HG03571 (cell line): ENCODE measurements at regions not wholly inside any gene's neighbourhood (a gene's known extent, or its start where the extent isn't known, plus 50 kb on each side); places are given as distances from the start of the nearest gene placed in this dataset.

ENCODE experiments used
- ATAC-seq: cut with Tn5 transposase; IDR thresholded peaks from one replicate; pipeline ENCODE4 v1.9.1; 2021; ENCODE audit not compliant: unreplicated experiment

DNA sequence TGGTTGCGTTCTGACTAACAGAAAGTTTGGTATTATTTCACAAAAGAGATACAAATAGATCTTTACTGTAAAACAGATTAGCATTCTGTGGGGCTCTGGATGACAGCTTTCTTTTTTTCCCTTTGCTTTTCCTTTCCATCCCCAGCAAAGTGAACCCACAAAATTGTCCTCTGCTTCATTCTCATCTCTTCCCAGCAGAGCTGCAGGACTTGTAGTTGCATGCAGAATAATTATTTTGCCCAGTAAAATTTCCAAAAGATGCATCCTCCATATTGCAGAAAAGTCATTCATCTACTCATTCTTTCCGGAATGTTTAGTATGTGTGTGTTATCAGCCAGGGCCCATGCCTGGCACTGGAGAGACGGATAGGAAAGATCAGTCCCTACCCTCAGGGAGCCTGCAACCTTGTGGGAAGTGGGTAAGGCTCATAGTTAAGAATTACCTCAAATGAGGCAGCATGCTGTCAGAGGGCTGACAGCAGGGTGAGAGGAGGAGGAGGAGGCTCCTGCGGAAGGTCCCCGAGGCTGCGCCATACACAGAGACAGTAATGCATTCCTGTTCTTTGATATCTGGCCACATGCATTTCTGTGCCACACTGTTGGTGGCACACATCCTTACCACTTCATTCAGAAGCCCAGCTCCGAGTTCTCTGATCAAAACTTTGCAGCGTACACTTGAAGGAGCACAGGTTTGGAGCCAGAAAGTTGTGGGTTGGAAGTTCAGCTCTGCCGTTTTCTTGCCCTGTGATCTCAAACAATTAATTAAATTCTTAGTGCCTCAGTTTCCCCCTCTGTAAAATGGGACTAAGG is 225.4 kb downstream of the MYCN start:
- no peak for ATAC-seq

GRCh38 chr2:16162491-16163040 is 222.2 kb downstream of the MYCN start:
- no peak for ATAC-seq

DNA sequence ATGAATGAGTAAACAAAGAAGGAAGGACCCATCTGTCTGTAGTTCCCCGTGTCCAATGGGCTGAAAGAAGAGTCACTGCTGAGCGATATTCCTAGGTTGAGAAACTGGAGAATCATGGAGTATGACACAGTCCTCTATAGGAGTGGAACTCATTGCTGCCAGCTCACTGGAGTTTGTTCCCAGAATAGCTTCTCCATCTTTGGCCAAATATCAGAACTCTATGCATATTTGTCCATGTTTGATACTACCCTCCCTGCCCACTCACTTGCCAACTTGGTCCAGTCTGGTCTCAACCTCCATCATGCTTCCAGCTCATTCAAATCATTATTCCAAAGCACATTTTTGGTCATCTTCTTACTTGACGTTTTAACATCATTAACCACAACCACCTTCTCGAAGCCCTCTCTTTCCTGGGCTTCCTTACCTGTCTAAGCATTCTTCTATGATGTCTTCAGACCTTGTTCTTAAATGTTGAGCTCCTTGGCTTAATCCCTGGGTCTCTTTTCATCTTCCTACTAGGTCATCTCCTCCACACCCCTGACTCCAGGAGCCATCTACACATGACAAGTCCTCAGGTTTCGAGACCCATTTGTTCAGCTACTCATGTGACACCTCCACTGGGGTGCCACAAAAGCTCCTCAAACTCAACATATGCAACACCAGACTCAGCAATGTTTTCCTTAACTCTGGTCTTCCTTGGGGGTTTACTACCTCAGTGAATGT is 221.6 kb downstream of the MYCN start:
- no peak for ATAC-seq

GRCh38 chr2:16161085-16161565 is 220.8 kb downstream of the MYCN start:
- no peak for ATAC-seq

GRCh38 chr2:16160281-16161084 is 220.1 kb downstream of the MYCN start:
- no peak for ATAC-seq

GRCh38 chr2:16156411-16156810 is 216.1 kb downstream of the MYCN start:
- ATAC-seq: no peak

- ATAC-seq: no peak
These were observed 215.4 kb downstream of the MYCN start for GRCh38 chr2:16155766-16156165.

DNA sequence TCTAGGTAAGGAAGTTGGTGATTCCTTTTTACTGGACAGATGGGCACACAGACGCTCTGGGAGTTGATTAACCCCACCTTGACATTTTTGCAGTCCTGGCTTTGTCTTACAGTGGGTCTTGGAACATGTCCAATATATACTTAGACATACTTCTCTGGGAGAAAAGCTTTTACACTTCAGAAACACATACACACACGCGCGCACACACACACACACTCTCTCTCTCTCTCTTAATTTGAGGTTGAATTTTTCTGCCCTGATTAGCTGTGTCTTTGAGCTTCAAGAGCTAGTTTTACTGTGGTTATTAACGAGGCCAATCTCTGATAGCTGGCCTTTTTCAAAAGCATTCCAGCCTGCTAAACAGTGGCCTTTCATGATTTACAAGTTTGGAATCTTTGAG is 215.0 kb downstream of the MYCN start:
- ATAC-seq: no peak

DNA sequence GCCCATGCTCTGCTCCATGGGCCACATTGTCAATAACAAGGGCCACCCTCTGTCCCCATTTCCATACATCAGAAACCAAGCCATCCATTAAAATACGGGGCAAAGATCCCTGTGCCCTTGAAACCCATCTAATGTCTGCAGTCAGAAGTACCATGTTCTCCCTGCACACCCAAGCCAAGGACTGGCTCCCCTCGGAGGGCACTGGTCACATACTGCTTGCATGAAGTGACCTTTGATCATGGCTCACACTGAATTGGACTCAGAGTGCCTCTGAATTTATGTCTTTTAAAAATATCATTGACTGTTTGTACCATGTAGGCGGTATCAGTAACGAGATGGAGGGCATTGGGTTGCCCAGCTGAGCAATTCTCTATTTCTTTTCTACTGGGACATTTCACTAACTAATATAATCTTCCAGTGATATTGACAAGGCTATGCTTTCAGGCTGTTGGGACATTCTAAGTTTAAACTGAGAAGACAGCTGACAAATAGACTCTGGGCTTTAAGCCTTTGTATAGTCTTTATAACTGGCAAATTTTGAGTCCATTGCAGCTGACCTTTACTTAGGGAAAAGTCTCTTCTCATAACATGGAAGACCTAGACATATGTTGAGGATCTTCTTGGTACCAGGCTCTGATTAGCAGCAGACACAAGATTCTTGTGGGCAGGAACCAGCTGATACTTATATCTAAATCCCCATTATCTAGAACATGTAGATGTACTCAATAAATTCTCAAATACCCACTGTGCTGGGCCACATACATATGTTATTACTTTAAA is 214.3 kb downstream of the MYCN start:
- no peak for ATAC-seq

GRCh38 chr2:16154061-16154460 is 213.7 kb downstream of the MYCN start:
- ATAC-seq: no peak

- ATAC-seq: no peak
These were observed 213.3 kb downstream of the MYCN start for GRCh38 chr2:16153754-16154035.

DNA sequence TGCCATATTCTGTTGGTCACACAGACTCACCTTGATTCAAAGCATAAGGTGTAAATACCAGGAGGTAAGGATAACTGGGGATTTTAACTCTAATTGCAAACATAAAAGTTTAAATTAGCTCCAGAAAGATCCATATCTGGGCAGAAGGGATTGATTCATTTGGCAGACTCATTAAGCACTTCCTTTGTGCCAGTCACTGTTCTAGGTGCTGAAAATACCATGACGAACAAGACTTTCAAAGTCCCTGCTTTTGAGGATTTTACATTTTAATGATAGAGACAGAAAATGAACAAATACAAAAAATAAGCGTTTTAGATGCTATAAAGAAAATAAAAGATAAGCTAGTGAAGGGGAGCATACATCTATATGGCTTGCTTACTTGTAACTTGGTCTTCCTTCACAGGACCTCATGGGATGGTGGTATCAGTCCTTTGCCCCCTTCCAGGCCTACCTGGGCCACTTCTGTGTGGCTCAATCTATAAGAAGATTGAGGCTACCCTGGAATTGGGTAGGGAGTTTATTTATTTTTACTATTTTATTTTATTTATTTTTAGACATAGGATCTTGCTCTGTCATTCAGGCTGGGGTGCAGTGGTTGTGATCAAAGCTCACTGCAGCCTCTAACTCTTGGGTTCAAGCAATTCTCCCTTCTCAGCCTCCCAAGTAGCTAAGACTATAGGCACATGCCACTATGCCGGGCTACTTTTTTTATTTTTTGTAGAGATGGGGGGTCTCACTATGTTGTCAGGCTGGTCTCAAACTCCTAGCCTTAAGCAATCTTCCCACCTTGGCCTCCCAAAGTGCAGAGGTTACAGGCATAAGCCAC is 212.8 kb downstream of the MYCN start:
- ATAC-seq: no peak

DNA sequence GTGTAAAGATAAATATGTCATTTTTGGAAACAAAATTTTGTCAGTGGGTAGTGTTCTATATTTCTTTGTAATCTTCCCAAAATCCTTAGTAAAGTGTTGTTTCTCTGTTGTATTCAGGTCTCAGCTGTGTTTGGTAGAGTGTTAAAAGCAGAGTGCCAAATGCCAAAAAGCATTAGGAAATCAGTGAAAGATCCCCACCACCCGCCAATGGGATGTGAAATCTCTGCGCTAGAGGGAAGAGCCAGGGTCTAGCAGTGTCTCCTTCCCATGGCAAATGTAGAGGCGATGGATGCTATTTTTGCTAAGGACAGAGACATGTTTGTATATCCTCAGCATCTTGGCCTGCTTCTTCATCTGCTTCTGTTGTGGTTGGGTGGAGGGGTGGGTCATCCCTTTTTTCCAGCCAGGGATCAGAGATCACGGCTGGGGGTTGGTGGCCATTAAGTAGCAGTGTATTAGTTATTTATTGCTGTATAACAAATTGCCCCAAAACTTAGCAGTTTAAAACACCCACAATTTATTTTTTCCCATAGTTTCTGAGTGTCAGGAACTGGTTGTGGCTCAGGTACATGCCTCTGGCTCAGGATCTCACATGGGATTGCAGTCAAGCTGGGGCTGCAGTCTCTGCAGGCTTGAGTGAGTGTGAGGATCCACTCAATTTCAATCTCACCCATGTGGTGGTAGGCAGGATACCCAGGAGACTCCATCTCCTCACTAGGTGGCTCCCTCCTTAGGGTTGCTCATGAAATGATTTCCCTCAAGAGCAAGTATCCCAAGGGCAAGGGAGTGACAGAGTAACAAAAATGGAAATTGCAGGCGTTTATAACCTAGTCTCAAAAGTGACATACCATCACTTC is 211.9 kb downstream of the MYCN start:
- no peak for ATAC-seq

GRCh38 chr2:16151651-16152050 is 211.3 kb downstream of the MYCN start:
- no peak for ATAC-seq

DNA sequence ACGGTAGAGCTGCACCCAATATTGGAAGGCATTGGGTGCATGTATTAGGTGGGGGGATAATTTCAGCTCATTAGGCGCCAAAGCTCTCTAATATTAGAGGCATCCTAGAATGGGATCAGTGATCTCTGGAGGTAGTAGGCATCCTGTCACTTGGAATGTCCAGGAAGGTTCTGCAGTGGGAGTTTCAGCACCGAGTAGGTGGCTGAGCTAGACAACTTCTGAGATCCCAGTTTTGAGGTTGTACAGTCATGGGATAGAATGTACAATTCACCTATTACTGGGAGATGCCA is 210.9 kb downstream of the MYCN start:
- no peak for ATAC-seq

GRCh38 chr2:16150456-16151280 is 210.3 kb downstream of the MYCN start:
- ATAC-seq: no peak

GRCh38 chr2:16149349-16150243 is 209.2 kb downstream of the MYCN start:
- no peak for ATAC-seq
